ENCODE measurements at regions not wholly inside any gene's neighbourhood (a gene's known extent, or its start where the extent isn't known, plus 50 kb on each side); places are given as distances from the start of the nearest gene placed in this dataset.

DNA sequence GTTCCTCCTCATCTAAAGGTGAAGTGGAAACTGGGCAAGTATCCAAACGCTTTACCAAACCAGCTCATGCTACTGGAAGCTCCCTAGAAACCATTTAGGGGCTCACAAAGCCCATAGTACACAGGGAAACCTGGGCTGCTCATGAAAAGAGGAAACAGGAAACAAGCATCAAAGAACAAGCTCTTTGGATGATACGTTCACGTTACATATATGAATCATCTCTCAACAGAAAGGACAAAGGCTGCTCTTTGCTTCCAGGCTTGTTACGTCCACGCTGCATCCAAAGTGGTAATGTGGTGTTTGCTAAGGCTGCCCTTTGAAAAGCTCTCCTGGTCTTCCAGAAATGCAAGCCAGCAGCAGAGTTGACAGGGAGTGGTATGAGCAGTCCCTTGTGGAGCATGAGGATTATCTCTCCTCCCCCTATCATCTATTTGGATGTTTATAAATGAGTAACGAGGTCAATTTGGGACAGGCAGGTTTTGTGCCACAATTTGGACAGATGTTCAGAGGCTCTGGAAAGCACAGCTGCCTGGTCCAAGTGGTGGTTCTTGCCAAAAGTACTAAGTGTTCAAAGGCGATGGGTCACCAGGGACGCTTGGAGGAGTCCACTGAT, 98.0 kb upstream of the RORA start:
- no peak for TF ChIP-seq EZH2phosphoT487 (IDR thresholded peaks at IDR 0.05; ENCODE audit: insufficient read depth, low read depth)
- no peak for TF ChIP-seq EZH2 (IDR thresholded peaks at IDR 0.05; ENCODE audit: insufficient read depth, poor library complexity, severe bottlenecking)
